ENCODE measurements at regions not wholly inside any gene's neighbourhood (a gene's known extent, or its start where the extent isn't known, plus 50 kb on each side); places are given as distances from the start of the nearest gene placed in this dataset.

- no peak for TF ChIP-seq CTCF (IDR thresholded peaks at IDR 0.05; ENCODE audit: insufficient read depth, low read depth, low read length, missing control alignments)
- no peak for DNase-seq (ENCODE audit: low read depth)
- no peak overlapping the region for H3K4me3 ChIP-seq (ENCODE audit: low read length)
Measured at GRCh38 chr2:16784652-16785051, 119.0 kb upstream of the CYRIA start.

- no peak overlapping the region for H3K4me3 ChIP-seq (ENCODE audit: low read length)
- TF ChIP-seq CTCF (IDR thresholded peaks at IDR 0.05; ENCODE audit: insufficient read depth, low read depth, low read length, missing control alignments) = no peak
- no peak for DNase-seq (ENCODE audit: low read depth)
Measured at GRCh38 chr2:16777123-16777870, 111.7 kb upstream of the CYRIA start.

- no peak for TF ChIP-seq CTCF (IDR thresholded peaks at IDR 0.05; ENCODE audit: insufficient read depth, low read depth, low read length, missing control alignments)
- DNase-seq (ENCODE audit: low read depth) = no peak
- no peak overlapping the region for H3K4me3 ChIP-seq (ENCODE audit: low read length)
Measured at GRCh38 chr2:16775899-16776231, 110.2 kb upstream of the CYRIA start.

GRCh38 chr2:16774980-16775898, 109.6 kb upstream of the CYRIA start:
- TF ChIP-seq CTCF (IDR thresholded peaks at IDR 0.05; ENCODE audit: insufficient read depth, low read depth, low read length, missing control alignments) = peak; percentile 10
- DNase-seq (ENCODE audit: low read depth) = peak; percentile 70
- H3K4me3 ChIP-seq (ENCODE audit: low read length) = no peak overlapping the region

- H3K4me3 ChIP-seq (ENCODE audit: low read length) = no peak overlapping the region
- DNase-seq (ENCODE audit: low read depth) = peak; percentile 25
- no peak for TF ChIP-seq CTCF (IDR thresholded peaks at IDR 0.05; ENCODE audit: insufficient read depth, low read depth, low read length, missing control alignments)
Measured at GRCh38 chr2:16774091-16774490, 108.5 kb upstream of the CYRIA start.

- peak; percentile 77 for DNase-seq (ENCODE audit: low read depth)
- H3K4me3 ChIP-seq (ENCODE audit: low read length) = no peak overlapping the region
- TF ChIP-seq CTCF (IDR thresholded peaks at IDR 0.05; ENCODE audit: insufficient read depth, low read depth, low read length, missing control alignments) = peak; percentile 73
Measured at GRCh38 chr2:16773080-16773713, 107.6 kb upstream of the CYRIA start.
